Breast epithelium (tissue), 4 donors: ENCODE measurements at regions not wholly inside any gene's neighbourhood (a gene's known extent, or its start where the extent isn't known, plus 50 kb on each side); places are given as distances from the start of the nearest gene placed in this dataset.

ENCODE experiments used
- DNase-seq, 2 donors: peaks; one replicate each; pipeline ENCODE4 v3.0.0-alpha.2; 2019; ENCODE audit warnings: low spot score in 2 of 2
- H3K27ac ChIP-seq, 2 donors: fragments of 200-600 bp; sonication (generic) in 1 of 2; one replicate each; pipeline ENCODE4 v1.5.1; 2016 to 2019; ENCODE audit warnings: mild to moderate bottlenecking in 1 of 2
- H3K27me3 ChIP-seq, 2 donors: fragments of 200-600 bp; sonication (generic) in 1 of 2; one replicate each; pipeline versions ENCODE4 v1.5.1 to v1.6.0; 2017 to 2019; ENCODE audit warnings: control low read depth in 1 of 2, mild to moderate bottlenecking in 1 of 2
- H3K36me3 ChIP-seq: fragments of 200-600 bp; one replicate; pipeline ENCODE4 v1.5.1; 2019
- H3K4me1 ChIP-seq, 2 donors: fragments of 200-600 bp; sonication (generic); one replicate each; pipeline ENCODE4 v1.5.1; 2016 to 2019; ENCODE audit warnings: control low read depth in 1 of 2
- H3K4me3 ChIP-seq, 3 donors: fragments of 200-600 bp; sonication (generic); 1 replicate in 2 of 3; 2 replicates in 1 of 3; pipeline ENCODE4 v1.5.1; 2016 to 2019; ENCODE audit warnings: mild to moderate bottlenecking in 3 of 3, moderate library complexity in 2 of 3
- H3K9me3 ChIP-seq, 2 donors: fragments of 200-600 bp; sonication (generic) in 1 of 2; one replicate each; pipeline ENCODE4 v1.5.1; 2016 to 2019; ENCODE audit warnings: control low read depth in 1 of 2
- CTCF ChIP-seq, 3 donors: fragments of 450-650 bp; IDR thresholded peaks; one replicate each; pipeline ENCODE4 v1.5.1; 2016 to 2017; ENCODE audit warnings: antibody characterized with exemption in 3 of 3, mild to moderate bottlenecking in 3 of 3, moderate library complexity in 3 of 3
- POLR2A ChIP-seq: fragments of 450-650 bp; IDR thresholded peaks from one replicate; pipeline ENCODE4 v1.6.1; 2016; ENCODE audit warnings: antibody characterized with exemption, mild to moderate bottlenecking, moderate library complexity
- POLR2AphosphoS5 ChIP-seq, 3 donors: sonication (generic); formaldehyde crosslinking; IDR thresholded peaks; one replicate each; pipeline ENCODE4 v1.6.1; 2017; ENCODE audit warnings: antibody characterized with exemption in 3 of 3
- intact Hi-C: fragments of 100-400 bp; cut with DNase I; formaldehyde crosslinking; loops from one replicate; pipeline ENCODE4 v1.15.1; 2023; ENCODE audit warnings: low total_unique reads

GRCh38 chr20:24048024-24048611, 59.5 kb upstream of the GGTLC1 start:
- Histone ChIP-seq H3K9me3 (no peaks in the 10 kb centered on the region), H3K27ac (no peak overlapping the region), H3K27me3 (peaks cover 0 to 8% of the 10 kb centered on the region in 2 donors), H3K36me3 (no peaks in the 10 kb centered on the region), H3K4me3 (no peak overlapping the region), H3K4me1 (no peaks in the 10 kb centered on the region)
- intact Hi-C loops, result no loop called here
- DNase-seq, result no peak
- TF ChIP-seq POLR2AphosphoS5 (IDR thresholded peaks at IDR 0.05), result no peak
- TF ChIP-seq POLR2A, result no peak
- TF ChIP-seq CTCF (IDR thresholded peaks at IDR 0.05), result no peak

GRCh38 chr20:24046888-24047287, 58.3 kb upstream of the GGTLC1 start:
- no peaks in the 10 kb centered on the region for H3K9me3 ChIP-seq
- no peak overlapping the region for H3K27ac ChIP-seq
- no peak overlapping the region for H3K4me3 ChIP-seq
- TF ChIP-seq POLR2A (no peak), CTCF (IDR thresholded peaks at IDR 0.05) (no peak), POLR2AphosphoS5 (IDR thresholded peaks at IDR 0.05) (no peak)
- no peak for DNase-seq
- intact Hi-C loops, result no loop called here
- H3K4me1 ChIP-seq, result no peaks in the 10 kb centered on the region
- H3K36me3 ChIP-seq, result no peaks in the 10 kb centered on the region
- H3K27me3 ChIP-seq, result no peaks in the 10 kb centered on the region

GRCh38 chr20:24045621-24046318, 57.2 kb upstream of the GGTLC1 start:
- no peaks in the 10 kb centered on the region for H3K9me3 ChIP-seq
- DNase-seq, result no peak
- no peaks in the 10 kb centered on the region for H3K27me3 ChIP-seq
- TF ChIP-seq POLR2AphosphoS5 (IDR thresholded peaks at IDR 0.05) (no peak), CTCF (IDR thresholded peaks at IDR 0.05) (no peak), POLR2A (no peak)
- intact Hi-C loops, result no loop called here
- no peak overlapping the region for H3K4me3 ChIP-seq
- H3K36me3 ChIP-seq, result no peaks in the 10 kb centered on the region
- no peak overlapping the region for H3K27ac ChIP-seq
- H3K4me1 ChIP-seq, result no peaks in the 10 kb centered on the region

GRCh38 chr20:24043294-24043693, 54.7 kb upstream of the GGTLC1 start:
- TF ChIP-seq POLR2AphosphoS5 (IDR thresholded peaks at IDR 0.05) (no peak), CTCF (IDR thresholded peaks at IDR 0.05) (no peak), POLR2A (no peak)
- H3K9me3 ChIP-seq, result no peaks in the 10 kb centered on the region
- H3K27ac ChIP-seq, result no peak overlapping the region
- no peaks in the 10 kb centered on the region for H3K36me3 ChIP-seq
- DNase-seq, result no peak
- no peak overlapping the region for H3K4me3 ChIP-seq
- H3K27me3 ChIP-seq, result no peaks in the 10 kb centered on the region
- H3K4me1 ChIP-seq, result no peaks in the 10 kb centered on the region
- intact Hi-C loops, result no loop called here

GRCh38 chr20:24042646-24043045, 54.1 kb upstream of the GGTLC1 start:
- intact Hi-C loops, result no loop called here
- TF ChIP-seq POLR2A (no peak), CTCF (IDR thresholded peaks at IDR 0.05) (no peak), POLR2AphosphoS5 (IDR thresholded peaks at IDR 0.05) (no peak)
- Histone ChIP-seq H3K27me3 (no peaks in the 10 kb centered on the region), H3K9me3 (no peaks in the 10 kb centered on the region), H3K27ac (no peak overlapping the region), H3K36me3 (no peaks in the 10 kb centered on the region), H3K4me1 (no peaks in the 10 kb centered on the region), H3K4me3 (no peak overlapping the region)
- no peak for DNase-seq
